GM18526 (cell line): ENCODE measurements at regions not wholly inside any gene's neighbourhood (a gene's known extent, or its start where the extent isn't known, plus 50 kb on each side); places are given as distances from the start of the nearest gene placed in this dataset.

Experiments used
- POLR2A ChIP-seq: IDR thresholded peaks from 3 replicates; pipeline ENCODE4 v1.6.1; 2011; ENCODE audit not compliant: insufficient read length; ENCODE audit errors: extremely low read depth

GRCh38 chr1:4059270-4059669, 159.2 kb upstream of the C1orf174 start:
- TF ChIP-seq POLR2A, result no peak

- no peak for TF ChIP-seq POLR2A
These were observed 160.8 kb upstream of the C1orf174 start for GRCh38 chr1:4060850-4061249.

GRCh38 chr1:4061521-4062031, 161.5 kb upstream of the C1orf174 start:
- no peak for TF ChIP-seq POLR2A

- no peak for TF ChIP-seq POLR2A
These were observed 162.0 kb upstream of the C1orf174 start for GRCh38 chr1:4062041-4062440.

- TF ChIP-seq POLR2A, result no peak
These were observed 162.5 kb upstream of the C1orf174 start for GRCh38 chr1:4062560-4062959.

GRCh38 chr1:4062992-4063391, 162.9 kb upstream of the C1orf174 start:
- no peak for TF ChIP-seq POLR2A

GRCh38 chr1:4063516-4063915, 163.4 kb upstream of the C1orf174 start:
- no peak for TF ChIP-seq POLR2A

- TF ChIP-seq POLR2A, result no peak
These were observed 164.2 kb upstream of the C1orf174 start for GRCh38 chr1:4064150-4064889.

GRCh38 chr1:4066860-4067599, 167.0 kb upstream of the C1orf174 start:
- TF ChIP-seq POLR2A, result no peak

GRCh38 chr1:4068076-4068475, 168.0 kb upstream of the C1orf174 start:
- no peak for TF ChIP-seq POLR2A

GRCh38 chr1:4071653-4072052, 171.6 kb upstream of the C1orf174 start:
- TF ChIP-seq POLR2A, result no peak

- no peak for TF ChIP-seq POLR2A
These were observed 172.5 kb upstream of the C1orf174 start for GRCh38 chr1:4072481-4073153.

GRCh38 chr1:4075436-4076225, 175.6 kb upstream of the C1orf174 start:
- no peak for TF ChIP-seq POLR2A

GRCh38 chr1:4076346-4076745, 176.3 kb upstream of the C1orf174 start:
- TF ChIP-seq POLR2A, result no peak

GRCh38 chr1:4079815-4080214, 179.7 kb upstream of the C1orf174 start:
- no peak for TF ChIP-seq POLR2A
